ENCODE measurements at regions not wholly inside any gene's neighbourhood (a gene's known extent, or its start where the extent isn't known, plus 50 kb on each side); places are given as distances from the start of the nearest gene placed in this dataset.

DNA sequence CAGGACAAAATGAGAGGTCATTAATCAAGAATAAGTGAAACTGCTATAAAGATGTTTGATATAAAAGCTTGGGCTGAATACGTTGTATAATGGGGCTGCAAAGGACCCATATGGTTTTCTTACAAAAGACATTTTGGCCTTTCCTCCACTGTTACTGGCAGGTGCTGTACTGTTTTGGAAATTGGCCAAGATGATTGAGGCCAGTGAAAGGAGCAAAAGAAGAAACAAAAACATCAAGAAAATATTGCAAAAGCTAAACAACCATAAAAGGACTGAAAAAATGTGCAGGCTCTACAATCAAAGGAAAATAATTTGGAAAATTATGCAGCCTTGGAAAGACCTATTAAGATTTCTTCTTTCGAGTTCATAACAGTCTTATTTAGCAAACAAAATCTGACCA is 222.2 kb upstream of the PPP1R2C start:
- no peak overlapping the region for H3K9ac ChIP-seq (ENCODE audit: low read length)
- H2AFZ ChIP-seq (ENCODE audit: low read length): no peak overlapping the region
- no peak overlapping the region for H3K4me3 ChIP-seq (ENCODE audit: low read length)
- H3K36me3 ChIP-seq (replicated peaks; ENCODE audit: insufficient read depth, low read length): no peaks in the 10 kb centered on the region
- no peaks in the 10 kb centered on the region for H3K9me2 ChIP-seq (replicated peaks; ENCODE audit: insufficient read depth, low read length)
- no peaks in the 10 kb centered on the region for H3F3A ChIP-seq (ENCODE audit: insufficient read depth, low read length)
- no peaks in the 10 kb centered on the region for H4K20me1 ChIP-seq (ENCODE audit: insufficient read depth, low read length)
- no peak for DNase-seq
- no peaks in the 10 kb centered on the region for H3K9me3 ChIP-seq (replicated peaks; ENCODE audit: insufficient read depth, low read length)
- H3K4me2 ChIP-seq (ENCODE audit: low read depth, low read length): no peak overlapping the region
- H3K27me3 ChIP-seq (replicated peaks; ENCODE audit: insufficient read depth, low read length): no peaks in the 10 kb centered on the region
- H3K27ac ChIP-seq (ENCODE audit: low read length): no peak overlapping the region
- no peak for TF ChIP-seq EZH2phosphoT487 (IDR thresholded peaks at IDR 0.05; ENCODE audit: low read length)
- TF ChIP-seq, protein P1, sequence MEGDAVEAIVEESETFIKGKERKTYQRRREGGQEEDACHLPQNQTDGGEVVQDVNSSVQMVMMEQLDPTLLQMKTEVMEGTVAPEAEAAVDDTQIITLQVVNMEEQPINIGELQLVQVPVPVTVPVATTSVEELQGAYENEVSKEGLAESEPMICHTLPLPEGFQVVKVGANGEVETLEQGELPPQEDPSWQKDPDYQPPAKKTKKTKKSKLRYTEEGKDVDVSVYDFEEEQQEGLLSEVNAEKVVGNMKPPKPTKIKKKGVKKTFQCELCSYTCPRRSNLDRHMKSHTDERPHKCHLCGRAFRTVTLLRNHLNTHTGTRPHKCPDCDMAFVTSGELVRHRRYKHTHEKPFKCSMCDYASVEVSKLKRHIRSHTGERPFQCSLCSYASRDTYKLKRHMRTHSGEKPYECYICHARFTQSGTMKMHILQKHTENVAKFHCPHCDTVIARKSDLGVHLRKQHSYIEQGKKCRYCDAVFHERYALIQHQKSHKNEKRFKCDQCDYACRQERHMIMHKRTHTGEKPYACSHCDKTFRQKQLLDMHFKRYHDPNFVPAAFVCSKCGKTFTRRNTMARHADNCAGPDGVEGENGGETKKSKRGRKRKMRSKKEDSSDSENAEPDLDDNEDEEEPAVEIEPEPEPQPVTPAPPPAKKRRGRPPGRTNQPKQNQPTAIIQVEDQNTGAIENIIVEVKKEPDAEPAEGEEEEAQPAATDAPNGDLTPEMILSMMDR (IDR thresholded peaks at IDR 0.05; ENCODE audit: low read length): no peak
- H3K79me2 ChIP-seq (ENCODE audit: low read length): no peaks in the 10 kb centered on the region
- no peaks in the 10 kb centered on the region for H3K4me1 ChIP-seq (ENCODE audit: low read length)

GRCh38 chrX:43002526-43003203 is 224.7 kb upstream of the PPP1R2C start:
- H3K9ac ChIP-seq (ENCODE audit: low read length): no peak overlapping the region
- no peaks in the 10 kb centered on the region for H3K9me3 ChIP-seq (replicated peaks; ENCODE audit: insufficient read depth, low read length)
- H3K4me2 ChIP-seq (ENCODE audit: low read depth, low read length): no peak overlapping the region
- H2AFZ ChIP-seq (ENCODE audit: low read length): no peak overlapping the region
- H4K20me1 ChIP-seq (ENCODE audit: insufficient read depth, low read length): no peaks in the 10 kb centered on the region
- TF ChIP-seq EZH2 (optimal IDR thresholded peaks at IDR 0.05; ENCODE audit: low read depth, low read length) (no peak), EZH2phosphoT487 (IDR thresholded peaks at IDR 0.05; ENCODE audit: low read length) (no peak)
- TF ChIP-seq, protein P1 (IDR thresholded peaks at IDR 0.05; ENCODE audit: low read length): no peak
- no peaks in the 10 kb centered on the region for H3K4me1 ChIP-seq (ENCODE audit: low read length)
- no peak overlapping the region for H3K27ac ChIP-seq (ENCODE audit: low read length)
- no peak overlapping the region for H3K4me3 ChIP-seq (ENCODE audit: low read length)
- no peaks in the 10 kb centered on the region for H3K27me3 ChIP-seq (replicated peaks; ENCODE audit: insufficient read depth, low read length)
- no peaks in the 10 kb centered on the region for H3K79me2 ChIP-seq (ENCODE audit: low read length)
- H3F3A ChIP-seq (ENCODE audit: insufficient read depth, low read length): no peaks in the 10 kb centered on the region
- no peaks in the 10 kb centered on the region for H3K36me3 ChIP-seq (replicated peaks; ENCODE audit: insufficient read depth, low read length)
- DNase-seq: no peak
- no peaks in the 10 kb centered on the region for H3K9me2 ChIP-seq (replicated peaks; ENCODE audit: insufficient read depth, low read length)

DNA sequence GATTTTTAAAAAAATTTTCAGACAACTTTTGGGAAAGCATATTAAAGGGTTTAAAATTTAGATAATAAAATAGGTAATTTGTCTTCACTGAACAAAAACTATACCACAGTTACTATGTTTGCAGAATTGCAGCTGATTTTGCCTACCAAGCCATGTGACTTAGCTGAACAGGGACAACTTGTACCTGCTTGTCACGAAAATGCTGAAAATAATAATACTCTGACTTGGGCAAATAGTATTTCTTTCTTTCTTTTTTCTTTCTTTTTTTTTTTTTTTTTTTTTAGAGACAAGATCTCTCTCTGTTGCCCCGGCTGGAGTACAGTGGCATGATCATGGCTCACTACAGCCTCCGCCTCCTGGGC is 225.2 kb upstream of the PPP1R2C start:
- H3K9ac ChIP-seq (ENCODE audit: low read length): no peak overlapping the region
- no peak overlapping the region for H3K27ac ChIP-seq (ENCODE audit: low read length)

More for the DNA sequence above, 225.2 kb upstream of the PPP1R2C start:
- Histone ChIP-seq H3K27me3 (replicated peaks; ENCODE audit: insufficient read depth, low read length) (no peaks in the 10 kb centered on the region), H3K4me3 (ENCODE audit: low read length) (no peak overlapping the region), H3K36me3 (replicated peaks; ENCODE audit: insufficient read depth, low read length) (no peaks in the 10 kb centered on the region), H3F3A (ENCODE audit: insufficient read depth, low read length) (no peaks in the 10 kb centered on the region), H4K20me1 (ENCODE audit: insufficient read depth, low read length) (no peaks in the 10 kb centered on the region), H3K4me1 (ENCODE audit: low read length) (no peaks in the 10 kb centered on the region), H3K4me2 (ENCODE audit: low read depth, low read length) (no peak overlapping the region), H3K9me2 (replicated peaks; ENCODE audit: insufficient read depth, low read length) (no peaks in the 10 kb centered on the region), H2AFZ (ENCODE audit: low read length) (no peak overlapping the region), H3K9me3 (replicated peaks; ENCODE audit: insufficient read depth, low read length) (no peaks in the 10 kb centered on the region), H3K79me2 (ENCODE audit: low read length) (no peaks in the 10 kb centered on the region)
- no peak for TF ChIP-seq EZH2 (optimal IDR thresholded peaks at IDR 0.05; ENCODE audit: low read depth, low read length)
- TF ChIP-seq, protein P1 (IDR thresholded peaks at IDR 0.05; ENCODE audit: low read length): no peak
- TF ChIP-seq EZH2phosphoT487 (IDR thresholded peaks at IDR 0.05; ENCODE audit: low read length): no peak
- no peak for DNase-seq
